ENCODE measurements at regions not wholly inside any gene's neighbourhood (a gene's known extent, or its start where the extent isn't known, plus 50 kb on each side); places are given as distances from the start of the nearest gene placed in this dataset.

DNA sequence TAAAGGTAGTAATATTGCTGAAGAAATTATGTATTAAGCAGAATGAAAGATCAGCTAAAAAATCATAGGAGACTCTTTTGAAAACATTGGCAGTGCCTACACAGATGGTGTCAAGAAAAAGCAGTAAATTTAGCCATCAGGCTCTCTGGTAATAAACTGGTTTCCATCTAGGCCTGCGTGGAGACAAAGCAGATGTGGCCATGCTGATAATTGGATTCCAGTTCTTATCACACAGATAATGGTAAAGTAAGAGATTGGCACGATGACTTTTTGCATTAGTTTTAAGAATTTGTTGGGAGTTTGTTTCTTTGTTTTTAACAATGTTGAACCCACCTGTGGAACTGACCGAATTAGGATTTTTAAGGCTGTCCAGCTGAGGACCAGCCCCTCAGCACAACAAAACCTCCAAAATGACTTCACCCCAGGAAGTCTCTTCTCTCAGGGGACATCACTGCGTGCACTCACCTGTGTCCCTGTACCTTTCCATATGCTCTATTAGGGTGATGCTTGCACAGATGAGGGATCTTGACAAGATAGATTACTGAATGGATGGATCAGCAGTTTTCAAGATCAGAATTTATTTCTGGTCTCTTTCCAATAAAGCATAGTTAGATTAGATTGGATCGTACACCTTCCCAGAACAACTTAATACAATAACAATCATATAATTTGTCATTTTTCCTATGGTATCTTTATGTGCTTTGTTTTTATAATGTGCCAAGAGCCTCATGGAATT is 69.1 kb upstream of the DNAJC10 start:
- no peak overlapping the region for H3K27ac Mint-ChIP-seq (ENCODE audit: unreplicated experiment)
- H3K27me3 Mint-ChIP-seq (ENCODE audit: low read depth): no peaks in the 10 kb centered on the region
- peaks cover 2% of the 10 kb centered on the region for H3K9me3 Mint-ChIP-seq
- H3K4me1 Mint-ChIP-seq: peaks cover 23% of the 10 kb centered on the region
- H3K36me3 Mint-ChIP-seq (ENCODE audit: low read depth): no peaks in the 10 kb centered on the region
- H3K4me3 Mint-ChIP-seq: no peak overlapping the region
- no peak for DNase-seq (ENCODE audit: low read depth, low spot score)
- TF ChIP-seq, protein P1, sequence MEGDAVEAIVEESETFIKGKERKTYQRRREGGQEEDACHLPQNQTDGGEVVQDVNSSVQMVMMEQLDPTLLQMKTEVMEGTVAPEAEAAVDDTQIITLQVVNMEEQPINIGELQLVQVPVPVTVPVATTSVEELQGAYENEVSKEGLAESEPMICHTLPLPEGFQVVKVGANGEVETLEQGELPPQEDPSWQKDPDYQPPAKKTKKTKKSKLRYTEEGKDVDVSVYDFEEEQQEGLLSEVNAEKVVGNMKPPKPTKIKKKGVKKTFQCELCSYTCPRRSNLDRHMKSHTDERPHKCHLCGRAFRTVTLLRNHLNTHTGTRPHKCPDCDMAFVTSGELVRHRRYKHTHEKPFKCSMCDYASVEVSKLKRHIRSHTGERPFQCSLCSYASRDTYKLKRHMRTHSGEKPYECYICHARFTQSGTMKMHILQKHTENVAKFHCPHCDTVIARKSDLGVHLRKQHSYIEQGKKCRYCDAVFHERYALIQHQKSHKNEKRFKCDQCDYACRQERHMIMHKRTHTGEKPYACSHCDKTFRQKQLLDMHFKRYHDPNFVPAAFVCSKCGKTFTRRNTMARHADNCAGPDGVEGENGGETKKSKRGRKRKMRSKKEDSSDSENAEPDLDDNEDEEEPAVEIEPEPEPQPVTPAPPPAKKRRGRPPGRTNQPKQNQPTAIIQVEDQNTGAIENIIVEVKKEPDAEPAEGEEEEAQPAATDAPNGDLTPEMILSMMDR (conservative IDR thresholded peaks at IDR 0.05): no peak

DNA sequence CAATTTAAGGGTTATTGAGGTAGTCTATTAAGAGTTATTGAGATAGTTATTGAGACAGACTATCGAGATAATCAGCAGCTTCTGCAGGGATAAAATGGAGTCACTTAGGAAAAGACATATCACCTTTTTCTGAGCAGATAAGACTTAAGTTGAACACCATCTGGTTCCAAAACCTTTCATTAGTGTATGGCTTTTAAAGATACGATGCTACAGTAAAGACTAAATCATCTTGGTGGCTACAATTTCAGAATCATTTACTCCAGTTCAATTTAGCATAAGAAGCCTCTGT is 68.6 kb upstream of the DNAJC10 start:
- no peaks in the 10 kb centered on the region for H3K27me3 Mint-ChIP-seq (ENCODE audit: low read depth)
- H3K36me3 Mint-ChIP-seq (ENCODE audit: low read depth): no peaks in the 10 kb centered on the region
- H3K4me3 Mint-ChIP-seq: no peak overlapping the region
- DNase-seq (ENCODE audit: low read depth, low spot score): no peak
- TF ChIP-seq, protein P1 (conservative IDR thresholded peaks at IDR 0.05): no peak
- no peak overlapping the region for H3K27ac Mint-ChIP-seq (ENCODE audit: unreplicated experiment)
- peaks cover 2% of the 10 kb centered on the region for H3K9me3 Mint-ChIP-seq
- H3K4me1 Mint-ChIP-seq: peaks cover 20% of the 10 kb centered on the region

DNA sequence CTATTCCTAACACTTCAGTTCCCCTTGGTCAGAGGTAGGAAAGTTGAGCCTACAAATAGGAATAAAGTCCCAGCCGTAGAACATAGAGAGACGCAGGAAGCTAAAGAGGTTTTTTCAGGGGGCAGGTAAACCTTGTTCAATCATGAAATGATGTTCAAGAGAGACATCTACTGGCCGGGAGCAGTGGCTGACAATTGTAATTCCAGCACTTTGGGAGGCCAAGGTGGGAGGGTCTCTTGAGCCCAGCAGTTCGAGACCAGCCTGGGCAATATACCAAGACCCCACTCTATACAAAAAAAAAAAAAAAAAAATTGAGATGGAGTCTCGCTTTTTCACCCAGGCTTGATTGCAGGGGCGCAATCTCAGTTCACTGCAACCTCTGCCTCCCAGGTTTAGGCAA is 66.7 kb upstream of the DNAJC10 start:
- Mint-ChIP-seq H3K27ac (ENCODE audit: unreplicated experiment) (no peak overlapping the region), H3K27me3 (ENCODE audit: low read depth) (no peaks in the 10 kb centered on the region), H3K4me1 (peaks cover 15% of the 10 kb centered on the region), H3K9me3 (peaks cover 2% of the 10 kb centered on the region), H3K4me3 (no peak overlapping the region), H3K36me3 (ENCODE audit: low read depth) (no peaks in the 10 kb centered on the region)
- DNase-seq (ENCODE audit: low read depth, low spot score): no peak
- TF ChIP-seq, protein P1 (conservative IDR thresholded peaks at IDR 0.05): peak; percentile 65

DNA sequence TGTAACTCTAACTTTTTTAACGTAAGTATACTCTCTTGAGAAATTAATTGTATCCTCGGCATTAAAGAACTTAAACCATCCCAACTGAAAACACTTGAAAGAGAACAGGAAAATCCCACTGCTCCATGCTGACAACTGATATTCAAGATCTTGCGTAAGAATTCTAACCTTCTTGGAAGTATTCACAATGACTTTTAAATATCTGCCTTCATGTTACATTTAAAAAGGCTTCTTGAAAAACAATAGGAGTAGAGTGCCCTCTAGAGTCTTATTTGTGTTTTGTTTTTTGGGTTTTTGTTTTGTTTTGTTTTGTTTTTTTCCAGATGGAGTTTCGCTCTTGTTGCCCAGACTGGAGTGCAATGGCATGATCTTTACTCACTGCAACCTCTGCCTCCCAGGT is 65.4 kb upstream of the DNAJC10 start:
- no peaks in the 10 kb centered on the region for H3K9me3 Mint-ChIP-seq
- H3K36me3 Mint-ChIP-seq (ENCODE audit: low read depth): no peaks in the 10 kb centered on the region
- no peak overlapping the region for H3K4me3 Mint-ChIP-seq
- H3K27ac Mint-ChIP-seq (ENCODE audit: unreplicated experiment): no peak overlapping the region
- no peaks in the 10 kb centered on the region for H3K27me3 Mint-ChIP-seq (ENCODE audit: low read depth)
- TF ChIP-seq, protein P1 (conservative IDR thresholded peaks at IDR 0.05): peak; percentile 75
- DNase-seq (ENCODE audit: low read depth, low spot score): no peak
- H3K4me1 Mint-ChIP-seq: peaks cover 19% of the 10 kb centered on the region

DNA sequence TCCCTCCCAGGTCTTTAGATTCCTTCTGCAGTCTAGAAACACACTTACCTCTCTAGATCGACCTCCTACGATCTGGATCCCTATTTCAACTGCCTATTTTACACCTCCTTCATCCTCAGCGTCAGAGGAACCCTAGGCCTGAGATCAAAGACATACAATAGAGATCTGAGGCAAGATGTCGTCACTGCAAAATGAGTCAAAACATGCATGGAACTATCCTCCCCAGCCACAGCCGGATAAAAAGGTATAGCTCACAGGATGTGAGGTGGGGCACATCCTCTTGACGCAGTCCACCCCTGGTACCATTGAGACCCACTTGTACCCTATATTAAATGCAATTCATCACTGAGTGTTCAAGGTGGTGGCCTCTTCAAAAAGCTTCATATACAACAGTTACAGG is 63.7 kb upstream of the DNAJC10 start:
- H3K9me3 Mint-ChIP-seq: no peaks in the 10 kb centered on the region
- H3K27ac Mint-ChIP-seq (ENCODE audit: unreplicated experiment): no peak overlapping the region
- H3K36me3 Mint-ChIP-seq (ENCODE audit: low read depth): no peaks in the 10 kb centered on the region
- H3K4me1 Mint-ChIP-seq: peaks cover 19% of the 10 kb centered on the region
- H3K27me3 Mint-ChIP-seq (ENCODE audit: low read depth): no peaks in the 10 kb centered on the region
- TF ChIP-seq, protein P1 (conservative IDR thresholded peaks at IDR 0.05): no peak
- DNase-seq (ENCODE audit: low read depth, low spot score): no peak
- H3K4me3 Mint-ChIP-seq: no peak overlapping the region
